ENCODE measurements at regions not wholly inside any gene's neighbourhood (a gene's known extent, or its start where the extent isn't known, plus 50 kb on each side); places are given as distances from the start of the nearest gene placed in this dataset.

DNA sequence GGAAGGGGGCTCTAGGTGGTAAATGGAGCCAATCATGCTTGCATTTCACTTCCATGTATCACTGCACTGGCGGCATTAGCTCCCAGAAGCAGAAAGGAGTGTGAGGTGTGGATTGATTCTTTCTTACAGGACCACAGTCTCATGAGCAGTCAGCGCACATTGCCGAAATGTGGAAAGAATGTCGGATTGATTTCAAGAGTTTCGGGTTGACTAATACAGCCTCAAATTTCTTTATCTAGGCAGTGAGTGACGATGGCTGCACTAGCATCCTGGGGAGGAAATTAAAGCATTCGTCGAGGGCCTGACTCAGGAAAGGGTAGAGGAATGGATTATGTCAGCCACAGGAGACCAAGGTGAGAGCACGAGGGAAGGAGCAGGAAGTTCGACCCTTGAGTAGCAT is 222.8 kb upstream of the CDYL start:
- TF ChIP-seq FOXP2 (optimal IDR thresholded peaks at IDR 0.05; ENCODE audit: borderline replicate concordance, extremely low read depth, extremely low read length, insufficient read depth) (no peak), TAF1 (IDR thresholded peaks at IDR 0.05; ENCODE audit: borderline replicate concordance, insufficient read depth, low read length) (no peak), POLR2AphosphoS5 (IDR thresholded peaks at IDR 0.05; ENCODE audit: low read depth, low read length) (no peak), REST (IDR thresholded peaks at IDR 0.05; ENCODE audit: insufficient read depth in 1 of 2, low read depth in 2 of 2, low read length in 2 of 2) (no peak)

DNA sequence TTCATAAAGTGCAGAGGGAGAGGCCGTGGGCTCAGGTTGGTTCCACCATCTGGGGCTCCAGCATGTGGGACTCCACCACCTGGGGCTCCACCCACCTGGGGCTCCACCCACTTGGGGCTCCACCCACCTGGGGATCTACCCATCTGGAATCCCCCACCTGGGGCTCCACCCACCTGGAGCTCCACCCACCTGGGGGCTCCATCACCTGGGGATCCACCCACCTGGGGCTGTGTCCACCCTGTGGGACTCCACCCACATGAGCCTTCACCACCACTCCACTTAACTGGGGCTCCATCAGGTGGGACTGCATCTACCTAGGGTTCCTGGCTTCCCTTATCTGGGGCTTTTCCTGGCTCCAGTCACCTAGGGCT is 226.0 kb upstream of the CDYL start:
- TF ChIP-seq FOXP2 (optimal IDR thresholded peaks at IDR 0.05; ENCODE audit: borderline replicate concordance, extremely low read depth, extremely low read length, insufficient read depth): no peak
- no peak for TF ChIP-seq TAF1 (IDR thresholded peaks at IDR 0.05; ENCODE audit: borderline replicate concordance, insufficient read depth, low read length)
- TF ChIP-seq REST (IDR thresholded peaks at IDR 0.05; ENCODE audit: insufficient read depth in 1 of 2, low read depth in 2 of 2, low read length in 2 of 2): no peak
- TF ChIP-seq SIN3A (IDR thresholded peaks at IDR 0.05; ENCODE audit: borderline replicate concordance, insufficient read depth, low read length): no peak
- no peak for TF ChIP-seq POLR2AphosphoS5 (IDR thresholded peaks at IDR 0.05; ENCODE audit: low read depth, low read length)

DNA sequence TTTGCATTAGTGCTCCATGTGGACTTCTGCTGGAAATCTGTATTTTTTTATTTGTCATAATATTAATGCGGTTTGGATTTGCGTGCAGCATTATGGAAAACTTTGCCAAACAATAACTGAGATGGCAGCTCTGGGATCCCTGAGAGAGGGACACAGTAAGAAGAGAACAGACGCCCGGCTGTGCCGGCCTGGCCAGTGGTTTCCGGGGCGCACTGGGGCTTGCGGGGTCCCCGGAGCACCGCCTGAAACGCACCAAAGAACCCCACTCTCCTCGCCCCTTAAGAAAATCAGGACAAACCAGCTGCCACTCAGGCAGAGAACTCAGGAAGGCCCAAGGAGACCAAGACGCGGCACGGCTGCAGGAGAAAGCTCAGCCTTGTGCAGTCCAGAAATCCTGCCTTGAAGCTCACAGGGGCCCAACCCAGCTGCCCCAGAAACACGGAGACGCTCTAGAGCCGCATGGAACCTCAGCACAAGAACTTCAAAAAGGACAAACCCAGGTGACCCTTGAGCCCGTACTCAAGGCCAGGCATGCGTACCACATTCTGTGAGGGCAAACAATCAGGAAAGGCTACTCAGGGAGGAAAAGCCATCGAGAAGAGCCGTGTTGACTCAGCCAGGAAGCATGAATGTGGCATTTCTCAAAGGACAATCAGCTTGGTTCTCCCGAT is 226.5 kb upstream of the CDYL start:
- TF ChIP-seq REST (IDR thresholded peaks at IDR 0.05; ENCODE audit: insufficient read depth in 1 of 2, low read depth in 2 of 2, low read length in 2 of 2) (no peak), TAF1 (IDR thresholded peaks at IDR 0.05; ENCODE audit: borderline replicate concordance, insufficient read depth, low read length) (no peak), FOXP2 (optimal IDR thresholded peaks at IDR 0.05; ENCODE audit: borderline replicate concordance, extremely low read depth, extremely low read length, insufficient read depth) (no peak), POLR2AphosphoS5 (IDR thresholded peaks at IDR 0.05; ENCODE audit: low read depth, low read length) (no peak), SIN3A (IDR thresholded peaks at IDR 0.05; ENCODE audit: borderline replicate concordance, insufficient read depth, low read length) (no peak)

DNA sequence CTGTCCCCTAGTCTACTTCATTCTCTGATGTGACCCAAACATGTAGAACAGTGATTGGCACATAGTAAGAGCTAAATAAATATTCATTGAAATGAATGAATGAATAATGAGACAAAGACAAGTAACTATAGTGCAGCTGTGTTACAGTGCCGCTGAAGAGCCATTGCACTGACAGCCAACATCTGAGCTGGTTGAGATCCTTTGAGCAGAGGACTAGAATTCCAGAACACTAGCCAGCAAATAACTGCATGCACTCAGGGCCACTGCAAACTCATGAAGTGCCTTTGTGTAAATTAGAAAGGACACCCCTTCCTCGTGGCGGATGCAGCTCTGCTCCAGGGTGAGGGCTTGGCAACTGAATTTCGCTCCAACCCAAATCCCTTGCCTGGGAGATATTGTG is 230.3 kb upstream of the CDYL start:
- TF ChIP-seq FOXP2 (optimal IDR thresholded peaks at IDR 0.05; ENCODE audit: borderline replicate concordance, extremely low read depth, extremely low read length, insufficient read depth) (no peak), REST (IDR thresholded peaks at IDR 0.05; ENCODE audit: insufficient read depth in 1 of 2, low read depth in 2 of 2, low read length in 2 of 2) (no peak), POLR2AphosphoS5 (IDR thresholded peaks at IDR 0.05; ENCODE audit: low read depth, low read length) (no peak), SIN3A (IDR thresholded peaks at IDR 0.05; ENCODE audit: borderline replicate concordance, insufficient read depth, low read length) (no peak), TAF1 (IDR thresholded peaks at IDR 0.05; ENCODE audit: borderline replicate concordance, insufficient read depth, low read length) (no peak)

GRCh38 chr6:4543596-4543995 is 232.6 kb upstream of the CDYL start:
- TF ChIP-seq POLR2AphosphoS5 (IDR thresholded peaks at IDR 0.05; ENCODE audit: low read depth, low read length) (no peak), FOXP2 (optimal IDR thresholded peaks at IDR 0.05; ENCODE audit: borderline replicate concordance, extremely low read depth, extremely low read length, insufficient read depth) (no peak), SIN3A (IDR thresholded peaks at IDR 0.05; ENCODE audit: borderline replicate concordance, insufficient read depth, low read length) (no peak), TAF1 (IDR thresholded peaks at IDR 0.05; ENCODE audit: borderline replicate concordance, insufficient read depth, low read length) (no peak), REST (IDR thresholded peaks at IDR 0.05; ENCODE audit: insufficient read depth in 1 of 2, low read depth in 2 of 2, low read length in 2 of 2) (no peak)

All from PFSK-1 (cell line).